Skeletal muscle tissue (tissue), 3 donors: ENCODE measurements at regions not wholly inside any gene's neighbourhood (a gene's known extent, or its start where the extent isn't known, plus 50 kb on each side); places are given as distances from the start of the nearest gene placed in this dataset.

ENCODE experiments used
- H3K27ac ChIP-seq: one replicate; pipeline ENCODE4 v1.7.0; 2013; ENCODE audit warnings: mild to moderate bottlenecking, low read depth, low read length, inconsistent platforms
- H3K27me3 ChIP-seq, 3 donors: one replicate each; pipeline ENCODE4 v1.7.0; 2013; ENCODE audit warnings: low read length in 3 of 3; ENCODE audit not compliant: control insufficient read depth in 3 of 3, insufficient read depth in 3 of 3
- H3K36me3 ChIP-seq, 3 donors: one replicate each; pipeline ENCODE4 v1.7.0; 2013; ENCODE audit warnings: low read length in 3 of 3; ENCODE audit not compliant: control insufficient read depth in 3 of 3, insufficient read depth in 3 of 3
- H3K4me1 ChIP-seq, 3 donors: one replicate each; pipeline ENCODE4 v1.7.0; 2013; ENCODE audit warnings: low read length in 3 of 3, mild to moderate bottlenecking in 3 of 3; ENCODE audit not compliant: control insufficient read depth in 3 of 3, insufficient read depth in 3 of 3
- H3K4me3 ChIP-seq, 3 donors: one replicate each; pipeline ENCODE4 v1.7.0; 2013; ENCODE audit warnings: low read length in 3 of 3
- H3K9ac ChIP-seq, 3 donors: one replicate each; pipeline ENCODE4 v1.7.0; 2013; ENCODE audit warnings: low read length in 3 of 3, mild to moderate bottlenecking in 3 of 3, moderate library complexity in 2 of 3, low read depth in 1 of 3
- H3K9me3 ChIP-seq, 3 donors: one replicate each; pipeline ENCODE4 v1.7.0; 2013; ENCODE audit warnings: low read length in 3 of 3; ENCODE audit not compliant: control insufficient read depth in 3 of 3
- donor health status: Osteomylitis.

- peaks cover 5 to 6% (median 6%) of the 10 kb centered on the region in 3 donors for H3K4me1 ChIP-seq
- H3K9ac ChIP-seq = no peak overlapping the region
- no peaks in the 10 kb centered on the region for H3K27me3 ChIP-seq
- H3K27ac ChIP-seq = no peak overlapping the region
- H3K4me3 ChIP-seq = no peak overlapping the region
- no peaks in the 10 kb centered on the region for H3K36me3 ChIP-seq
- H3K9me3 ChIP-seq = no peaks in the 10 kb centered on the region
Observed at GRCh38 chr3:99504258-99504657, 134.1 kb upstream of the COL8A1 start.

- no peaks in the 10 kb centered on the region for H3K27me3 ChIP-seq
- H3K9me3 ChIP-seq = no peaks in the 10 kb centered on the region
- H3K27ac ChIP-seq = peak overlapping the region; percentile 20
- H3K4me1 ChIP-seq = peaks cover 5 to 6% (median 6%) of the 10 kb centered on the region in 3 donors
- H3K4me3 ChIP-seq = no peak overlapping the region
- no peak overlapping the region for H3K9ac ChIP-seq
- no peaks in the 10 kb centered on the region for H3K36me3 ChIP-seq
Observed at GRCh38 chr3:99503350-99503749, 135.0 kb upstream of the COL8A1 start.

GRCh38 chr3:99502871-99503270, 135.5 kb upstream of the COL8A1 start:
- H3K9ac ChIP-seq = no peak overlapping the region
- peak overlapping the region; percentile 20 for H3K27ac ChIP-seq
- H3K27me3 ChIP-seq = no peaks in the 10 kb centered on the region
- H3K4me1 ChIP-seq = peaks cover 5 to 6% (median 6%) of the 10 kb centered on the region in 3 donors
- no peak overlapping the region for H3K4me3 ChIP-seq
- H3K9me3 ChIP-seq = no peaks in the 10 kb centered on the region
- no peaks in the 10 kb centered on the region for H3K36me3 ChIP-seq

GRCh38 chr3:99500485-99500884, 137.9 kb upstream of the COL8A1 start:
- Histone ChIP-seq H3K27me3 (no peaks in the 10 kb centered on the region), H3K4me3 (no peak overlapping the region), H3K9ac (no peak overlapping the region), H3K36me3 (no peaks in the 10 kb centered on the region), H3K4me1 (peaks cover 5 to 6% (median 6%) of the 10 kb centered on the region in 3 donors), H3K27ac (no peak overlapping the region), H3K9me3 (no peaks in the 10 kb centered on the region)

GRCh38 chr3:99499235-99500158, 138.9 kb upstream of the COL8A1 start:
- Histone ChIP-seq H3K4me3 (no peak overlapping the region), H3K9ac (no peak overlapping the region), H3K4me1 (peaks cover 5 to 6% (median 6%) of the 10 kb centered on the region in 3 donors), H3K27me3 (no peaks in the 10 kb centered on the region), H3K36me3 (no peaks in the 10 kb centered on the region), H3K9me3 (no peaks in the 10 kb centered on the region), H3K27ac (no peak overlapping the region)

- no peak overlapping the region for H3K27ac ChIP-seq
- H3K4me3 ChIP-seq = no peak overlapping the region
- peaks cover under 1 to 6% (median 5%) of the 10 kb centered on the region in 3 donors for H3K4me1 ChIP-seq
- H3K9me3 ChIP-seq = no peaks in the 10 kb centered on the region
- H3K36me3 ChIP-seq = no peaks in the 10 kb centered on the region
- H3K9ac ChIP-seq = no peak overlapping the region
- no peaks in the 10 kb centered on the region for H3K27me3 ChIP-seq
Observed at GRCh38 chr3:99498550-99499234, 139.7 kb upstream of the COL8A1 start.

GRCh38 chr3:99487894-99488293, 150.5 kb upstream of the COL8A1 start:
- Histone ChIP-seq H3K36me3 (no peaks in the 10 kb centered on the region), H3K27ac (no peak overlapping the region), H3K9me3 (peaks cover 2 to 8% (median 3%) of the 10 kb centered on the region in 3 donors)

GRCh38 chr3:99485286-99485685, 153.1 kb upstream of the COL8A1 start:
- Histone ChIP-seq H3K27me3 (no peaks in the 10 kb centered on the region), H3K4me1 (no peaks in the 10 kb centered on the region), H3K36me3 (no peaks in the 10 kb centered on the region), H3K4me3 (no peak overlapping the region), H3K9ac (no peak overlapping the region), H3K9me3 (peaks cover 2 to 8% (median 3%) of the 10 kb centered on the region in 3 donors), H3K27ac (no peak overlapping the region)

More at GRCh38 chr3:99487894-99488293, 150.5 kb upstream of the COL8A1 start:
- H3K4me3 ChIP-seq = no peak overlapping the region
- no peaks in the 10 kb centered on the region for H3K27me3 ChIP-seq
- no peak overlapping the region for H3K9ac ChIP-seq
- H3K4me1 ChIP-seq = no peaks in the 10 kb centered on the region

- Histone ChIP-seq H3K36me3 (no peaks in the 10 kb centered on the region), H3K9me3 (peaks cover 2 to 8% (median 3%) of the 10 kb centered on the region in 3 donors), H3K4me3 (no peak overlapping the region), H3K9ac (no peak overlapping the region), H3K27me3 (no peaks in the 10 kb centered on the region), H3K27ac (no peak overlapping the region), H3K4me1 (no peaks in the 10 kb centered on the region)
Observed at GRCh38 chr3:99484871-99485270, 153.5 kb upstream of the COL8A1 start.

- no peak overlapping the region for H3K27ac ChIP-seq
- H3K9me3 ChIP-seq = peaks cover 0 to 8% (median 2%) of the 10 kb centered on the region in 3 donors
- no peaks in the 10 kb centered on the region for H3K36me3 ChIP-seq
- H3K4me3 ChIP-seq = no peak overlapping the region
- H3K27me3 ChIP-seq = no peaks in the 10 kb centered on the region
- H3K4me1 ChIP-seq = no peaks in the 10 kb centered on the region
- no peak overlapping the region for H3K9ac ChIP-seq
Observed at GRCh38 chr3:99483841-99484240, 154.6 kb upstream of the COL8A1 start.
